ENCODE measurements at regions not wholly inside any gene's neighbourhood (a gene's known extent, or its start where the extent isn't known, plus 50 kb on each side); places are given as distances from the start of the nearest gene placed in this dataset.
"Not testable (repeated sequence)": the region's sequence is repeated elsewhere in the genome, so short reads cannot be mapped to it uniquely, and the experiment has no call there.

DNA sequence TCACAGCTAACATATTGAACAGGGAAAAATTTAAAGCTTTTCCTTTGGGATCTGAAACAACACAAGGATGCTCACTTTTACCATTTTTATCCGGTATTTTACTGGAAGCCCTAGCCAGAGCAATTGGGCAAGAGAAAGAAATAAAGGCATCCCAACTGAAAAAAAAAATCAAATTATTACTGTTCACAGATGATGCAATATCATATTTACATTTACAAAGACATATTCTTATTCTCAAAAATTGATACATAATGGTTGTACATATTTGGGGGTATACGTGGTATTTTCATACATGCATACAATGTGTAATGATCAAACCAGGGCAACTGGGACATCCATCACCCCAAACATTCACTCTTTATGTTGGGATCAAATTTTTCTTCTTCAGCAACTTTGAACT, 337.0 kb upstream of the SLC7A11 start:
- TF ChIP-seq, protein P1, sequence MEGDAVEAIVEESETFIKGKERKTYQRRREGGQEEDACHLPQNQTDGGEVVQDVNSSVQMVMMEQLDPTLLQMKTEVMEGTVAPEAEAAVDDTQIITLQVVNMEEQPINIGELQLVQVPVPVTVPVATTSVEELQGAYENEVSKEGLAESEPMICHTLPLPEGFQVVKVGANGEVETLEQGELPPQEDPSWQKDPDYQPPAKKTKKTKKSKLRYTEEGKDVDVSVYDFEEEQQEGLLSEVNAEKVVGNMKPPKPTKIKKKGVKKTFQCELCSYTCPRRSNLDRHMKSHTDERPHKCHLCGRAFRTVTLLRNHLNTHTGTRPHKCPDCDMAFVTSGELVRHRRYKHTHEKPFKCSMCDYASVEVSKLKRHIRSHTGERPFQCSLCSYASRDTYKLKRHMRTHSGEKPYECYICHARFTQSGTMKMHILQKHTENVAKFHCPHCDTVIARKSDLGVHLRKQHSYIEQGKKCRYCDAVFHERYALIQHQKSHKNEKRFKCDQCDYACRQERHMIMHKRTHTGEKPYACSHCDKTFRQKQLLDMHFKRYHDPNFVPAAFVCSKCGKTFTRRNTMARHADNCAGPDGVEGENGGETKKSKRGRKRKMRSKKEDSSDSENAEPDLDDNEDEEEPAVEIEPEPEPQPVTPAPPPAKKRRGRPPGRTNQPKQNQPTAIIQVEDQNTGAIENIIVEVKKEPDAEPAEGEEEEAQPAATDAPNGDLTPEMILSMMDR (IDR thresholded peaks at IDR 0.05), result no peak
- no CpG with 5 or more reads among the region's 2 CpGs for WGBS (ENCODE audit: insufficient coverage)
- Histone ChIP-seq H3K4me2 (replicated peaks; ENCODE audit: extremely low read depth, low read length, poor library complexity, severe bottlenecking) (no peak overlapping the region), H3K36me3 (replicated peaks in 1 of 2; ENCODE audit: control insufficient read depth in 1 of 2, insufficient read depth in 2 of 2, low read length in 2 of 2) (no peaks in the 10 kb centered on the region), H3K4me3 (replicated peaks in 1 of 3; ENCODE audit: low read depth in 2 of 3, low read length in 3 of 3) (no peak overlapping the region), H2AFZ (ENCODE audit: insufficient read depth, low read depth, low read length, poor library complexity, severe bottlenecking) (no peak overlapping the region), H3K79me2 (ENCODE audit: insufficient read depth, low read length) (no peaks in the 10 kb centered on the region), H4K20me1 (ENCODE audit: insufficient read depth, low read length) (no peaks in the 10 kb centered on the region), H3K4me1 (ENCODE audit: control insufficient read depth in 1 of 2, insufficient read depth in 2 of 2, low read length in 2 of 2) (no peaks in the 10 kb centered on the region), H3K27me3 (ENCODE audit: control insufficient read depth in 2 of 2, insufficient read depth in 2 of 2, low read length in 2 of 2) (no peaks in the 10 kb centered on the region), H3K27ac (ENCODE audit: low read depth in 1 of 2, low read length in 2 of 2) (no peak overlapping the region), H3K9me3 (replicated peaks in 1 of 2; ENCODE audit: control insufficient read depth in 1 of 2, insufficient read depth in 1 of 2, low read length in 2 of 2) (peaks cover 0 to 4% of the 10 kb centered on the region in 2 donors), H3K9ac (ENCODE audit: insufficient read depth, low read length, poor library complexity, severe bottlenecking) (no peak overlapping the region)
- no peak overlapping the region for H3K4me3 Mint-ChIP-seq
- peaks cover 0 to 2% (median 0%) of the 10 kb centered on the region in 3 donors for H3K27me3 Mint-ChIP-seq (ENCODE audit: low read depth in 3 of 3)
- intact Hi-C loops (cut with micrococcal nuclease), result no loop called here
- peaks cover 3 to 11% (median 6%) of the 10 kb centered on the region in 7 donors for H3K9me3 Mint-ChIP-seq
- no peaks in the 10 kb centered on the region for H3K4me1 Mint-ChIP-seq
- DNase-seq, result no peak
- H3K36me3 Mint-ChIP-seq, result no peaks in the 10 kb centered on the region
- no peak overlapping the region for H3K27ac Mint-ChIP-seq

DNA sequence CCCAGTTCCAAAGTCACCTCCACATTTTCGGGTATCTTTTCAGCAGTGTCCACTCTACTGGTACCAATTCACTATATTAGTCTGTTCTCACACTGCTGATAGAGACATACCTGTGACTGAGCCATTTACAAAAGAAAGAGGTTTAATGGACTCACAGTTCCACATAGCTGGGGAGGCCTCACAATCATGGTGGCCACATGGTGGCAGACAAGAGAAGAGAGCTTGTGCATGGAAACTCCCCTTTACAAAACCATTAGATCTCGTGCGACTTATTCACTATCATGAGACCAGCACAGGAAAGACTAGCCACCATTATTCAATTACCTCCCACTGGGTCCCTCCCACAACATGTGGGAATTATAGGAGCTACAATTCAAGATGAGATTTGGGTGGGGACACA, 335.7 kb upstream of the SLC7A11 start:
- intact Hi-C loops (cut with micrococcal nuclease); H3K27me3 ChIP-seq (ENCODE audit: control insufficient read depth in 2 of 2, insufficient read depth in 2 of 2, low read length in 2 of 2); H3K4me3 Mint-ChIP-seq; H3K36me3 ChIP-seq (replicated peaks in 1 of 2; ENCODE audit: control insufficient read depth in 1 of 2, insufficient read depth in 2 of 2, low read length in 2 of 2); H3K27ac ChIP-seq (ENCODE audit: low read depth in 1 of 2, low read length in 2 of 2); H3K36me3 Mint-ChIP-seq; H3K9ac ChIP-seq (ENCODE audit: insufficient read depth, low read length, poor library complexity, severe bottlenecking); H3K27me3 Mint-ChIP-seq (ENCODE audit: low read depth in 3 of 3); H4K20me1 ChIP-seq (ENCODE audit: insufficient read depth, low read length); H3K27ac Mint-ChIP-seq; H3K4me2 ChIP-seq (replicated peaks; ENCODE audit: extremely low read depth, low read length, poor library complexity, severe bottlenecking); H3K4me1 ChIP-seq (ENCODE audit: control insufficient read depth in 1 of 2, insufficient read depth in 2 of 2, low read length in 2 of 2); H3K4me3 ChIP-seq (replicated peaks in 1 of 3; ENCODE audit: low read depth in 2 of 3, low read length in 3 of 3); H2AFZ ChIP-seq (ENCODE audit: insufficient read depth, low read depth, low read length, poor library complexity, severe bottlenecking); DNase-seq; H3K4me1 Mint-ChIP-seq; H3K79me2 ChIP-seq (ENCODE audit: insufficient read depth, low read length); H3K9me3 ChIP-seq (replicated peaks in 1 of 2; ENCODE audit: control insufficient read depth in 1 of 2, insufficient read depth in 1 of 2, low read length in 2 of 2): not testable (repeated sequence)
- peaks cover 3 to 11% (median 6%) of the 10 kb centered on the region in 7 donors for H3K9me3 Mint-ChIP-seq
- 86% methylated on average over 1 of the region's 3 CpGs for WGBS (ENCODE audit: insufficient coverage)

All from CD14-positive monocyte (primary cell).